HepG2 (cell line): ENCODE measurements at regions not wholly inside any gene's neighbourhood (a gene's known extent, or its start where the extent isn't known, plus 50 kb on each side); places are given as distances from the start of the nearest gene placed in this dataset.

Source experiments
- BRCA1 ChIP-seq: sonication (generic); formaldehyde crosslinking; IDR thresholded peaks from 2 replicates; pipeline ENCODE4 v1.4.0; 2020; ENCODE audit warnings: missing genetic modification reagents
- EP300 ChIP-seq, 3 experiments: sonication (generic) in 1 of 3; formaldehyde crosslinking in 1 of 3; IDR thresholded peaks; 2 replicates each; pipeline versions ENCODE4 v1.5.1 to v1.6.1; 2011 to 2020; ENCODE audit warnings: low read depth in 2 of 3, low read length in 2 of 3, borderline replicate concordance in 1 of 3, improper control_type of control experiment in 1 of 3, mild to moderate bottlenecking in 1 of 3, missing genetic modification reagents in 1 of 3, moderate library complexity in 1 of 3
- GTF2F1 ChIP-seq: fragments of 150-350 bp; IDR thresholded peaks from 2 replicates; pipeline ENCODE4 v1.6.1; 2014; ENCODE audit warnings: low read length
- KMT2A ChIP-seq: sonication (generic); formaldehyde crosslinking; IDR thresholded peaks from 2 replicates; pipeline ENCODE4 v1.4.0; 2020; ENCODE audit warnings: missing genetic modification reagents
- NFE2L1 ChIP-seq: sonication (generic); formaldehyde crosslinking; IDR thresholded peaks from 2 replicates; pipeline ENCODE4 v1.4.0; 2020; ENCODE audit warnings: missing genetic modification reagents, mild to moderate bottlenecking, borderline replicate concordance
- NFKB2 ChIP-seq: sonication (generic); formaldehyde crosslinking; IDR thresholded peaks from 2 replicates; pipeline ENCODE4 v1.4.0; 2020; ENCODE audit warnings: missing genetic modification reagents, borderline replicate concordance
- RELA ChIP-seq: sonication (generic); formaldehyde crosslinking; IDR thresholded peaks from 2 replicates; pipeline ENCODE4 v1.4.0; 2020; ENCODE audit warnings: missing genetic modification reagents
- SMAD1 ChIP-seq: sonication (generic); formaldehyde crosslinking; IDR thresholded peaks from 2 replicates; pipeline ENCODE4 v1.4.0; 2020; ENCODE audit warnings: missing genetic modification reagents, low read depth, mild to moderate bottlenecking, borderline replicate concordance
- YY1 ChIP-seq: IDR thresholded peaks from 2 replicates; pipeline ENCODE4 v1.6.1; 2011; ENCODE audit warnings: low read length, low read depth, moderate library complexity, mild to moderate bottlenecking; ENCODE audit not compliant: insufficient read depth, insufficient replicate concordance
- ZNF660 ChIP-seq: sonication (generic); formaldehyde crosslinking; IDR thresholded peaks from 2 replicates; pipeline ENCODE4 v1.5.1; 2020; ENCODE audit warnings: mild to moderate bottlenecking, low read depth, missing genetic modification reagents, borderline replicate concordance
- ZNF841 ChIP-seq: sonication (generic); formaldehyde crosslinking; IDR thresholded peaks from 2 replicates; pipeline ENCODE4 v1.8.1; 2023; ENCODE audit warnings: missing genetic modification reagents, borderline replicate concordance

- TF ChIP-seq ZNF660 (CRISPR knock-in tag) (no peak), RELA (no peak), ZNF841 (CRISPR knock-in tag) (no peak), NFE2L1 (no peak), SMAD1 (CRISPR knock-in tag) (no peak), NFKB2 (CRISPR knock-in tag) (no peak), KMT2A (CRISPR knock-in tag) (no peak), GTF2F1 (no peak), YY1 (no peak), EP300 (IDR thresholded peaks at IDR 0.05; ENCODE audit: low read depth in 2 of 2, low read length in 2 of 2) (no peak), EP300 (CRISPR knock-in tag; IDR thresholded peaks at IDR 0.05; ENCODE audit: borderline replicate concordance) (no peak), BRCA1 (CRISPR knock-in tag) (no peak)
Measured at GRCh38 chr5:104659497-104659896, 1096.9 kb upstream of the NUDT12 start.
